ENCODE measurements at regions not wholly inside any gene's neighbourhood (a gene's known extent, or its start where the extent isn't known, plus 50 kb on each side); places are given as distances from the start of the nearest gene placed in this dataset.

DNA sequence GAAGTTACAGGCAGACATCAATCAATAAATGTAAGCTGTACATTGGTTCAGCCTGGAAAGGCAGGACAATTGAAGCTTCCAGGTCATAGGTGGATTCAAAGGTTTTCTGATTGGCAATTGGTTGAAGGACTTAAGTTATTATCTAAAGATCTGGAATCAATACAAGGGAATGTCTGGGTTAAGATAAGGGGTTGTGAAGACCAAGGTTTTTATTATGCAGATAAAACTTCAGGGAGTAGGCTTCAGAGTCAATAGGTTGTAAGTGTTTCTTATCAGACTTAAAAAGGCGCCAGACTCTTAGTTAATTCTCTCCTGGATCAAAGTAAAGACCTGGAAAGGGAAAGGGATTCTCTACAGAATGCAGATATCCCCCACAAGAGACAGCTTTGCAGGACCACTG lies 935.4 kb downstream of the TBC1D22A start:
- Histone ChIP-seq H3K4me3 (no peak overlapping the region), H3K27me3 (no peaks in the 10 kb centered on the region), H3K9me3 (no peaks in the 10 kb centered on the region), H3K27ac (no peak overlapping the region), H3K36me3 (no peaks in the 10 kb centered on the region), H3K4me1 (no peaks in the 10 kb centered on the region)
- no peak for TF ChIP-seq POLR2A (IDR thresholded peaks at IDR 0.05)
- TF ChIP-seq, protein P1, sequence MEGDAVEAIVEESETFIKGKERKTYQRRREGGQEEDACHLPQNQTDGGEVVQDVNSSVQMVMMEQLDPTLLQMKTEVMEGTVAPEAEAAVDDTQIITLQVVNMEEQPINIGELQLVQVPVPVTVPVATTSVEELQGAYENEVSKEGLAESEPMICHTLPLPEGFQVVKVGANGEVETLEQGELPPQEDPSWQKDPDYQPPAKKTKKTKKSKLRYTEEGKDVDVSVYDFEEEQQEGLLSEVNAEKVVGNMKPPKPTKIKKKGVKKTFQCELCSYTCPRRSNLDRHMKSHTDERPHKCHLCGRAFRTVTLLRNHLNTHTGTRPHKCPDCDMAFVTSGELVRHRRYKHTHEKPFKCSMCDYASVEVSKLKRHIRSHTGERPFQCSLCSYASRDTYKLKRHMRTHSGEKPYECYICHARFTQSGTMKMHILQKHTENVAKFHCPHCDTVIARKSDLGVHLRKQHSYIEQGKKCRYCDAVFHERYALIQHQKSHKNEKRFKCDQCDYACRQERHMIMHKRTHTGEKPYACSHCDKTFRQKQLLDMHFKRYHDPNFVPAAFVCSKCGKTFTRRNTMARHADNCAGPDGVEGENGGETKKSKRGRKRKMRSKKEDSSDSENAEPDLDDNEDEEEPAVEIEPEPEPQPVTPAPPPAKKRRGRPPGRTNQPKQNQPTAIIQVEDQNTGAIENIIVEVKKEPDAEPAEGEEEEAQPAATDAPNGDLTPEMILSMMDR (IDR thresholded peaks at IDR 0.05), result no peak
- TF ChIP-seq EP300 (IDR thresholded peaks at IDR 0.05), result no peak
- no peak for TF ChIP-seq POLR2AphosphoS5 (IDR thresholded peaks at IDR 0.05)
- no peak for DNase-seq
- 10 to 53% methylated on average over 1 of the region's 1 CpG for WGBS, 2 donors
- intact Hi-C loops (cut with DNase I), result no loop called here

DNA sequence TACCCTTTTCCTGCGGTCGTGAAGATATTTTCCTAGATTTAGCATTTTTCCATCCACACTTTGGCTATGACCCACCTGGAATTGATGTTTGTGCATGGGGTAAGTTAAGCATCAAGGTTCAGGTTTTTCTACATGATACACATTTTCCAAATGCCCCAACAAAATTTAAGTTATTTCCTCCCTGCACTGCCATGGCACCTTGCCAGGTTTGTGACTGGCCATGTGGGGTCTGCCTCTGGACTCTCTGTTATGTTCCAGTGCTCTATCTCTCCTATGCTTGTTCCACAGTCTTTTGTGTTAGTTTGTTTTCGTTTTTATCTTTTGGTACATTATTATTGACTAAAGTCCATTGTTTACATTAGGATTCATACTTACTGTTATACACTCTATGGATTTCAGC lies 934.3 kb downstream of the TBC1D22A start:
- H3K27me3 ChIP-seq, result no peaks in the 10 kb centered on the region
- 59 to 69% methylated on average over 3 of the region's 3 CpGs for WGBS, 2 donors
- no peak for TF ChIP-seq POLR2AphosphoS5 (IDR thresholded peaks at IDR 0.05)
- TF ChIP-seq POLR2A (IDR thresholded peaks at IDR 0.05), result no peak
- no peak for TF ChIP-seq EP300 (IDR thresholded peaks at IDR 0.05)
- TF ChIP-seq, protein P1 (IDR thresholded peaks at IDR 0.05), result no peak
- H3K4me3 ChIP-seq, result no peak overlapping the region
- DNase-seq, result no peak
- H3K9me3 ChIP-seq, result no peaks in the 10 kb centered on the region
- intact Hi-C loops (cut with DNase I), result no loop called here
- H3K36me3 ChIP-seq, result no peaks in the 10 kb centered on the region
- no peak overlapping the region for H3K27ac ChIP-seq
- H3K4me1 ChIP-seq, result no peaks in the 10 kb centered on the region

DNA sequence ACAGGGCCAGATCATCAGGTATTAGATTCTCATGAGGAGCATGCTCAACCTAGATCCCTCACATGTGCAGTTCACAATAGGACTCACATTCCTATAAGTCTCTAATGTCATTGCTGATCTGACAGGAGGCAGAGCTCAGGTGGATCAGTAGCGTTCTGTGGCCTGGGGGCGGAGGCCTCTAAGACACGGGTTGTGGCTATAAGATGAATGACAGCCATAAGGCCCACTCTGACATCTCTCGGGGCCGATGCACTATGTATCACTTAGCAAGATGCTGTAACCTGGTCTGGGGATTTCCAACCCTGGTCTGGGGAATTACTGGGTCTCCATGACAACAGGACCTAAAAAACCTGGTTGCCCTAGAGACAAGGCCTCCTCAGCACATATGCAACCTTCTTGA lies 932.7 kb downstream of the TBC1D22A start:
- Histone ChIP-seq H3K27ac (no peak overlapping the region), H3K9me3 (no peaks in the 10 kb centered on the region), H3K36me3 (no peaks in the 10 kb centered on the region), H3K27me3 (no peaks in the 10 kb centered on the region), H3K4me1 (no peaks in the 10 kb centered on the region), H3K4me3 (no peak overlapping the region)
- DNase-seq, result no peak
- TF ChIP-seq POLR2AphosphoS5 (IDR thresholded peaks at IDR 0.05) (no peak), POLR2A (IDR thresholded peaks at IDR 0.05) (no peak)
- TF ChIP-seq, protein P1 (IDR thresholded peaks at IDR 0.05), result no peak
- intact Hi-C loops (cut with DNase I), result no loop called here
- WGBS, 2 donors, result 84 to 88% methylated on average over 5 of the region's 5 CpGs

DNA sequence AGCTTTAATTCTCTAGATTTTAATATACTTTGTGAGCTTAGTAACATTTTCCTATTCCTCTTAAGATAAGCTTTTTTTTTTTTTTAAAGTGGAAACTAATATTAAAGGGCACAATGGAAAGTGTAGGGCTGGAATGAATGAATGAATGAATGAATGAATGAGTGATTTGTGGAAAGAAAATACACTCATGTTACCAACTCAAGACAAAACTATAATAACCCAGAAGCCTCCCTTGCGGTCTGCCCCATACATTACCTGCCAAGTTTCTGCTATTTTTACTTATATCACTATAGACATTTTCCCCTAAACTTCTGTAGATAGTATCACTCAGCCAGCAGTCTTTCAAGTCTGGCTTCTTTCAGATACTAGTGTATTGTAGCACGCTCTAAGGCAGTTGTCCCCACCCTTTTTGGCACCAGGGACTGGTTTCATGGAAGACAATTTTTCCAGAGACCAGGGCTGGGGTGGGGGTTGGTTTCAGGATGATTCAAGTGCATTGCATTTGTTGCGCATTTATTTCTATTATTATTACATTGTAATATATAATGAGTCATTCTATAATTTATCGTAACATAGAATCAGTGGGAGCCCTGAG lies 932.2 kb downstream of the TBC1D22A start:
- 62 to 71% methylated on average over 4 of the region's 4 CpGs for WGBS, 2 donors
- intact Hi-C loops (cut with DNase I), result no loop called here
- no peak overlapping the region for H3K4me3 ChIP-seq

DNA sequence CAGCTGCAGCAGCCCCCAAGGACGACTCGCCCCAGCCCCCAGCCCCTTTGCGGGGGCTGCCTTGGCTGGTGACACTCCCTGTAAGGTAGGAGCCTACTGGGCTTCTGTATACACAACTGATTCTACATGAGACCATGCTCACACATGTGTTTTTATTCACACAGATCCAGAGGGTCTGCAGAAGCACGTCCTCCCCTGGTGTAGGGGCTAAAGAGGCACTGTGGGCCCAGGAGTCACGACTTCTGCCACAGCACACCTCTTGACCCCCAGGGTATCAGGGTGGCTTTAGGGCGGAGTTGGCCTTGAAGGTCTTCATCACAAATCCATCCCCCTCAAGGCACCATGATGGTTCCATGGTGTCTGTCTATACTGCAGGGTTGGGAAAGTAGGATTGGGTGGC lies 931.2 kb downstream of the TBC1D22A start:
- H3K36me3 ChIP-seq, result no peaks in the 10 kb centered on the region
- 72 to 84% methylated on average over 6 of the region's 6 CpGs for WGBS, 2 donors
- intact Hi-C loops (cut with DNase I), result no loop called here
- DNase-seq, result no peak
- H3K27ac ChIP-seq, result no peak overlapping the region
- H3K4me1 ChIP-seq, result no peaks in the 10 kb centered on the region
- no peak for TF ChIP-seq EP300 (IDR thresholded peaks at IDR 0.05)
- TF ChIP-seq POLR2AphosphoS5 (IDR thresholded peaks at IDR 0.05), result no peak
- no peak for TF ChIP-seq POLR2A (IDR thresholded peaks at IDR 0.05)
- TF ChIP-seq, protein P1 (IDR thresholded peaks at IDR 0.05), result no peak
- no peaks in the 10 kb centered on the region for H3K9me3 ChIP-seq
- H3K27me3 ChIP-seq, result no peaks in the 10 kb centered on the region
- H3K4me3 ChIP-seq, result no peak overlapping the region

More for the DNA sequence above, 932.2 kb downstream of the TBC1D22A start:
- H3K9me3 ChIP-seq, result no peaks in the 10 kb centered on the region
- H3K27me3 ChIP-seq, result no peaks in the 10 kb centered on the region
- no peak for DNase-seq
- no peak for TF ChIP-seq POLR2AphosphoS5 (IDR thresholded peaks at IDR 0.05)
- H3K36me3 ChIP-seq, result no peaks in the 10 kb centered on the region
- H3K4me1 ChIP-seq, result no peaks in the 10 kb centered on the region
- no peak overlapping the region for H3K27ac ChIP-seq
